ENCODE measurements at regions not wholly inside any gene's neighbourhood (a gene's known extent, or its start where the extent isn't known, plus 50 kb on each side); places are given as distances from the start of the nearest gene placed in this dataset.

GRCh38 chrX:13485167-13485566, 84.2 kb upstream of the EGFL6 start:
- TF ChIP-seq CTCF (IDR thresholded peaks at IDR 0.05) (no peak), SOX15 (CRISPR knock-in tag; IDR thresholded peaks at IDR 0.05) (no peak), FOXP1 (CRISPR knock-in tag; IDR thresholded peaks at IDR 0.05; ENCODE audit: borderline replicate concordance) (no peak), ZNF263 (CRISPR knock-in tag; IDR thresholded peaks at IDR 0.05; ENCODE audit: low read depth) (no peak), JUN (CRISPR knock-in tag; IDR thresholded peaks at IDR 0.05) (no peak), FOXK1 (CRISPR knock-in tag; IDR thresholded peaks at IDR 0.05) (no peak), ZNF317 (CRISPR knock-in tag; IDR thresholded peaks at IDR 0.05; ENCODE audit: borderline replicate concordance, low read depth) (no peak), TCF7 (CRISPR knock-in tag; IDR thresholded peaks at IDR 0.05; ENCODE audit: low read depth) (no peak), ESRRA (CRISPR knock-in tag; IDR thresholded peaks at IDR 0.05; ENCODE audit: borderline replicate concordance) (no peak)
- TF ChIP-seq, protein P1, sequence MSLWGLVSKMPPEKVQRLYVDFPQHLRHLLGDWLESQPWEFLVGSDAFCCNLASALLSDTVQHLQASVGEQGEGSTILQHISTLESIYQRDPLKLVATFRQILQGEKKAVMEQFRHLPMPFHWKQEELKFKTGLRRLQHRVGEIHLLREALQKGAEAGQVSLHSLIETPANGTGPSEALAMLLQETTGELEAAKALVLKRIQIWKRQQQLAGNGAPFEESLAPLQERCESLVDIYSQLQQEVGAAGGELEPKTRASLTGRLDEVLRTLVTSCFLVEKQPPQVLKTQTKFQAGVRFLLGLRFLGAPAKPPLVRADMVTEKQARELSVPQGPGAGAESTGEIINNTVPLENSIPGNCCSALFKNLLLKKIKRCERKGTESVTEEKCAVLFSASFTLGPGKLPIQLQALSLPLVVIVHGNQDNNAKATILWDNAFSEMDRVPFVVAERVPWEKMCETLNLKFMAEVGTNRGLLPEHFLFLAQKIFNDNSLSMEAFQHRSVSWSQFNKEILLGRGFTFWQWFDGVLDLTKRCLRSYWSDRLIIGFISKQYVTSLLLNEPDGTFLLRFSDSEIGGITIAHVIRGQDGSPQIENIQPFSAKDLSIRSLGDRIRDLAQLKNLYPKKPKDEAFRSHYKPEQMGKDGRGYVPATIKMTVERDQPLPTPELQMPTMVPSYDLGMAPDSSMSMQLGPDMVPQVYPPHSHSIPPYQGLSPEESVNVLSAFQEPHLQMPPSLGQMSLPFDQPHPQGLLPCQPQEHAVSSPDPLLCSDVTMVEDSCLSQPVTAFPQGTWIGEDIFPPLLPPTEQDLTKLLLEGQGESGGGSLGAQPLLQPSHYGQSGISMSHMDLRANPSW (CRISPR knock-in tag; conservative IDR thresholded peaks at IDR 0.05; ENCODE audit: low read depth): no peak
- TF ChIP-seq, protein P2, sequence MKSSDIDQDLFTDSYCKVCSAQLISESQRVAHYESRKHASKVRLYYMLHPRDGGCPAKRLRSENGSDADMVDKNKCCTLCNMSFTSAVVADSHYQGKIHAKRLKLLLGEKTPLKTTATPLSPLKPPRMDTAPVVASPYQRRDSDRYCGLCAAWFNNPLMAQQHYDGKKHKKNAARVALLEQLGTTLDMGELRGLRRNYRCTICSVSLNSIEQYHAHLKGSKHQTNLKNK (CRISPR knock-in tag; IDR thresholded peaks at IDR 0.05): no peak
- TF ChIP-seq, protein P3, sequence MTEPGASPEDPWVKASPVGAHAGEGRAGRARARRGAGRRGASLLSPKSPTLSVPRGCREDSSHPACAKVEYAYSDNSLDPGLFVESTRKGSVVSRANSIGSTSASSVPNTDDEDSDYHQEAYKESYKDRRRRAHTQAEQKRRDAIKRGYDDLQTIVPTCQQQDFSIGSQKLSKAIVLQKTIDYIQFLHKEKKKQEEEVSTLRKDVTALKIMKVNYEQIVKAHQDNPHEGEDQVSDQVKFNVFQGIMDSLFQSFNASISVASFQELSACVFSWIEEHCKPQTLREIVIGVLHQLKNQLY (CRISPR knock-in tag; IDR thresholded peaks at IDR 0.05): no peak
